ENCODE measurements at regions not wholly inside any gene's neighbourhood (a gene's known extent, or its start where the extent isn't known, plus 50 kb on each side); places are given as distances from the start of the nearest gene placed in this dataset.

- Histone ChIP-seq H3K36me3 (ENCODE audit: low read depth) (no peaks in the 10 kb centered on the region), H3K4me1 (ENCODE audit: low read depth) (no peaks in the 10 kb centered on the region), H3K4me3 (no peak overlapping the region), H3K9me3 (no peaks in the 10 kb centered on the region)
- DNase-seq (no peak), ATAC-seq (no peak)
- intact Hi-C loops (cut with DNase I, micrococcal nuclease) = no loop called here
- no peak for TF ChIP-seq CTCF (IDR thresholded peaks at IDR 0.05)
These were observed 55.1 kb upstream of the SLC1A1 start for GRCh38 chr9:4435197-4435596.

- no peak for DNase-seq
- Histone ChIP-seq H3K9me3 (no peaks in the 10 kb centered on the region), H3K4me3 (no peak overlapping the region), H3K36me3 (ENCODE audit: low read depth) (no peaks in the 10 kb centered on the region), H3K4me1 (ENCODE audit: low read depth) (no peaks in the 10 kb centered on the region)
- intact Hi-C loops (cut with DNase I, micrococcal nuclease) = no loop called here
- ATAC-seq = no peak
- no peak for TF ChIP-seq CTCF (IDR thresholded peaks at IDR 0.05)
These were observed 56.9 kb upstream of the SLC1A1 start for GRCh38 chr9:4433379-4433778.

GRCh38 chr9:4430432-4431261, 59.6 kb upstream of the SLC1A1 start:
- DNase-seq (no peak), ATAC-seq (no peak)
- no peaks in the 10 kb centered on the region for H3K36me3 ChIP-seq (ENCODE audit: low read depth)
- no peaks in the 10 kb centered on the region for H3K4me1 ChIP-seq (ENCODE audit: low read depth)
- H3K4me3 ChIP-seq = no peak overlapping the region
- no peak for TF ChIP-seq CTCF (IDR thresholded peaks at IDR 0.05)
- no peaks in the 10 kb centered on the region for H3K9me3 ChIP-seq
- intact Hi-C loops (cut with DNase I, micrococcal nuclease) = no loop called here

- TF ChIP-seq CTCF (IDR thresholded peaks at IDR 0.05) = no peak
- H3K4me3 ChIP-seq = no peak overlapping the region
- ATAC-seq = no peak
- H3K36me3 ChIP-seq (ENCODE audit: low read depth) = no peaks in the 10 kb centered on the region
- no peaks in the 10 kb centered on the region for H3K9me3 ChIP-seq
- intact Hi-C loops (cut with DNase I, micrococcal nuclease) = no loop called here
- H3K4me1 ChIP-seq (ENCODE audit: low read depth) = no peaks in the 10 kb centered on the region
- no peak for DNase-seq
These were observed 64.8 kb upstream of the SLC1A1 start for GRCh38 chr9:4425319-4426045.

- Histone ChIP-seq H3K36me3 (ENCODE audit: low read depth) (no peaks in the 10 kb centered on the region), H3K4me1 (ENCODE audit: low read depth) (no peaks in the 10 kb centered on the region), H3K9me3 (no peaks in the 10 kb centered on the region), H3K4me3 (no peak overlapping the region)
- DNase-seq (no peak), ATAC-seq (no peak)
- intact Hi-C loops (cut with DNase I, micrococcal nuclease) = no loop called here
- TF ChIP-seq CTCF (IDR thresholded peaks at IDR 0.05) = no peak
These were observed 65.4 kb upstream of the SLC1A1 start for GRCh38 chr9:4424891-4425290.
